Suprapubic skin (tissue), 4 donors: ENCODE measurements at regions not wholly inside any gene's neighbourhood (a gene's known extent, or its start where the extent isn't known, plus 50 kb on each side); places are given as distances from the start of the nearest gene placed in this dataset.
"Not testable (repeated sequence)": the region's sequence is repeated elsewhere in the genome, so short reads cannot be mapped to it uniquely, and the experiment has no call there.

Experiments
- EP300 ChIP-seq: sonication (generic); formaldehyde crosslinking; IDR thresholded peaks from one replicate; pipeline ENCODE4 v1.6.1; 2017; ENCODE audit warnings: antibody characterized with exemption
- POLR2A ChIP-seq, 2 donors: fragments of 450-650 bp; IDR thresholded peaks; one replicate each; pipeline ENCODE4 v1.6.1; 2017; ENCODE audit warnings: antibody characterized with exemption in 2 of 2, mild to moderate bottlenecking in 2 of 2, moderate library complexity in 2 of 2
- POLR2AphosphoS5 ChIP-seq, 3 donors: sonication (generic); formaldehyde crosslinking; IDR thresholded peaks; one replicate each; pipeline ENCODE4 v1.6.1; 2017; ENCODE audit warnings: antibody characterized with exemption in 3 of 3
- TF ChIP-seq, protein P1 (sequence below), 2 donors: fragments of 200-600 bp in 1 of 2; fragments of 450-650 bp in 1 of 2; sonication (generic) in 1 of 2; IDR thresholded peaks; one replicate each; pipeline ENCODE4 v1.5.1; 2016 to 2019; ENCODE audit warnings: antibody characterized with exemption in 2 of 2, mild to moderate bottlenecking in 1 of 2, moderate library complexity in 1 of 2

DNA sequence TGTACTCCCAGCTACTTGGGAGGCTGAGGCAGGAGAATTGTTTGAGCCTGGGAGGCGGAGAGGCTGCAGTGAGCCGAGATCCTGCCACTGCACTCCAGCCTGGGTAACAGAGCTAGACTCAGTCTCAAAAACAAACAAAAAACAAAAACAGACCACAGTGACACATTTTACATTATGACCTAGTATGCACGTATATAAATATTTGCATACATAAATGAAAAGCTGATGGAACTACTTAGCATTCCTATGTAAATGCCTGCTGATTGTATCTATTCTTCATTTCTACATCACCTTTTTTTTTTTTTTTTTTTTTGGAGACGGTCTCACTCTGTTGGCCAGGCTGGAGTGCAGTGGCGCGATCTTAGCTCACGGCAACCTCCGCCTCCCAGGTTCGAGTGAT, 116.6 kb upstream of the PRKX start:
- TF ChIP-seq, protein P1, sequence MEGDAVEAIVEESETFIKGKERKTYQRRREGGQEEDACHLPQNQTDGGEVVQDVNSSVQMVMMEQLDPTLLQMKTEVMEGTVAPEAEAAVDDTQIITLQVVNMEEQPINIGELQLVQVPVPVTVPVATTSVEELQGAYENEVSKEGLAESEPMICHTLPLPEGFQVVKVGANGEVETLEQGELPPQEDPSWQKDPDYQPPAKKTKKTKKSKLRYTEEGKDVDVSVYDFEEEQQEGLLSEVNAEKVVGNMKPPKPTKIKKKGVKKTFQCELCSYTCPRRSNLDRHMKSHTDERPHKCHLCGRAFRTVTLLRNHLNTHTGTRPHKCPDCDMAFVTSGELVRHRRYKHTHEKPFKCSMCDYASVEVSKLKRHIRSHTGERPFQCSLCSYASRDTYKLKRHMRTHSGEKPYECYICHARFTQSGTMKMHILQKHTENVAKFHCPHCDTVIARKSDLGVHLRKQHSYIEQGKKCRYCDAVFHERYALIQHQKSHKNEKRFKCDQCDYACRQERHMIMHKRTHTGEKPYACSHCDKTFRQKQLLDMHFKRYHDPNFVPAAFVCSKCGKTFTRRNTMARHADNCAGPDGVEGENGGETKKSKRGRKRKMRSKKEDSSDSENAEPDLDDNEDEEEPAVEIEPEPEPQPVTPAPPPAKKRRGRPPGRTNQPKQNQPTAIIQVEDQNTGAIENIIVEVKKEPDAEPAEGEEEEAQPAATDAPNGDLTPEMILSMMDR (IDR thresholded peaks at IDR 0.05): not testable (repeated sequence)
- TF ChIP-seq EP300; POLR2A (IDR thresholded peaks at IDR 0.05); POLR2AphosphoS5 (IDR thresholded peaks at IDR 0.05): not testable (repeated sequence)
